SH-SY5Y (cell line): ENCODE measurements at regions not wholly inside any gene's neighbourhood (a gene's known extent, or its start where the extent isn't known, plus 50 kb on each side); places are given as distances from the start of the nearest gene placed in this dataset.

Experiments
- GATA2 ChIP-seq: IDR thresholded peaks from 2 replicates; pipeline ENCODE4 v1.6.1; 2011; ENCODE audit warnings: mild to moderate bottlenecking, low read depth, low read length
- GATA3 ChIP-seq: IDR thresholded peaks from 2 replicates; pipeline ENCODE4 v1.6.1; 2011; ENCODE audit warnings: low read depth, mild to moderate bottlenecking, low read length, moderate library complexity

GRCh38 chr11:96978751-96979150 is 588.9 kb downstream of the JRKL start:
- TF ChIP-seq GATA2 (no peak), GATA3 (no peak)

GRCh38 chr11:96986516-96986915 is 596.7 kb downstream of the JRKL start:
- TF ChIP-seq GATA3 (no peak), GATA2 (no peak)

GRCh38 chr11:96990914-96991313 is 601.1 kb downstream of the JRKL start:
- TF ChIP-seq GATA3 (no peak), GATA2 (no peak)

GRCh38 chr11:97000481-97000880 is 610.7 kb downstream of the JRKL start:
- TF ChIP-seq GATA2: no peak
- TF ChIP-seq GATA3: no peak

- TF ChIP-seq GATA3 (no peak), GATA2 (no peak)
Measured at GRCh38 chr11:97007283-97007682, 617.5 kb downstream of the JRKL start.

GRCh38 chr11:97009613-97010012 is 619.8 kb downstream of the JRKL start:
- TF ChIP-seq GATA3: no peak
- no peak for TF ChIP-seq GATA2

- no peak for TF ChIP-seq GATA2
- TF ChIP-seq GATA3: no peak
Measured at GRCh38 chr11:97015327-97015726, 625.5 kb downstream of the JRKL start.

GRCh38 chr11:97019305-97019704 is 629.5 kb downstream of the JRKL start:
- TF ChIP-seq GATA3 (no peak), GATA2 (no peak)

- TF ChIP-seq GATA2 (no peak), GATA3 (no peak)
Measured at GRCh38 chr11:97019754-97020153, 629.9 kb downstream of the JRKL start.

GRCh38 chr11:97022955-97023354 is 633.1 kb downstream of the JRKL start:
- TF ChIP-seq GATA3: no peak
- no peak for TF ChIP-seq GATA2

- no peak for TF ChIP-seq GATA3
- TF ChIP-seq GATA2: no peak
Measured at GRCh38 chr11:97028836-97029406, 639.1 kb downstream of the JRKL start.

- no peak for TF ChIP-seq GATA2
- TF ChIP-seq GATA3: no peak
Measured at GRCh38 chr11:97033178-97033577, 643.4 kb downstream of the JRKL start.

GRCh38 chr11:97048481-97048880 is 658.7 kb downstream of the JRKL start:
- TF ChIP-seq GATA2 (no peak), GATA3 (no peak)

- TF ChIP-seq GATA3: no peak
- no peak for TF ChIP-seq GATA2
Measured at GRCh38 chr11:97060184-97060583, 670.4 kb downstream of the JRKL start.

- TF ChIP-seq GATA2 (peak; percentile 61; the same call in 1 of the 2 replicates), GATA3 (peak; percentile 81)
Measured at GRCh38 chr11:97069160-97069559, 679.3 kb downstream of the JRKL start.

- TF ChIP-seq GATA2 (no peak), GATA3 (no peak)
Measured at GRCh38 chr11:97072420-97072819, 682.6 kb downstream of the JRKL start.
